DOHH2 (cell line): ENCODE measurements at regions not wholly inside any gene's neighbourhood (a gene's known extent, or its start where the extent isn't known, plus 50 kb on each side); places are given as distances from the start of the nearest gene placed in this dataset.

Experiments used
- H3F3A ChIP-seq: fragments of 200-600 bp; sonication (generic), shearing (Covaris generic); 2 replicates; pipeline ENCODE4 v1.6.0; 2016; ENCODE audit warnings: antibody characterized with exemption, mild to moderate bottlenecking; ENCODE audit not compliant: control insufficient read depth, insufficient read depth
- H3K27ac ChIP-seq: fragments of 200-600 bp; sonication (generic); 2 replicates; pipeline ENCODE4 v1.5.1; 2014; ENCODE audit warnings: low read depth, mild to moderate bottlenecking, low read length, moderate library complexity
- H3K27me3 ChIP-seq: fragments of 200-600 bp; sonication (generic); 2 replicates; pipeline ENCODE4 v1.6.1; 2014; ENCODE audit warnings: mild to moderate bottlenecking, low read length, mixed read lengths; ENCODE audit not compliant: control insufficient read depth
- H3K36me3 ChIP-seq: fragments of 200-600 bp; sonication (generic); 2 replicates; pipeline ENCODE4 v1.6.1; 2014; ENCODE audit warnings: mild to moderate bottlenecking, low read length, moderate library complexity, mixed read lengths; ENCODE audit not compliant: control insufficient read depth
- H3K4me1 ChIP-seq: fragments of 200-600 bp; sonication (generic); 2 replicates; pipeline ENCODE4 v1.6.1; 2014; ENCODE audit warnings: mild to moderate bottlenecking, low read length, mixed read lengths; ENCODE audit not compliant: control insufficient read depth
- H3K4me2 ChIP-seq: fragments of 200-600 bp; sonication (generic); 2 replicates; pipeline ENCODE4 v1.6.0; 2014; ENCODE audit warnings: mild to moderate bottlenecking, low read length, moderate library complexity
- H3K4me3 ChIP-seq: fragments of 200-600 bp; sonication (generic); 2 replicates; pipeline ENCODE4 v1.5.1; 2014; ENCODE audit warnings: mild to moderate bottlenecking, low read length, mixed read lengths
- H3K79me2 ChIP-seq: fragments of 200-600 bp; sonication (generic); 2 replicates; pipeline ENCODE4 v1.6.1; 2014; ENCODE audit warnings: mild to moderate bottlenecking, low read length, mixed read lengths; ENCODE audit not compliant: control insufficient read depth
- H3K9me2 ChIP-seq: fragments of 200-600 bp; sonication (generic); replicated peaks from 2 replicates; pipeline ENCODE4 v1.6.1; 2014; ENCODE audit warnings: mild to moderate bottlenecking, low read length, mixed read lengths; ENCODE audit not compliant: control insufficient read depth
- H3K9me3 ChIP-seq: fragments of 200-600 bp; sonication (generic); 2 replicates; pipeline ENCODE4 v1.6.1; 2014; ENCODE audit warnings: antibody characterized with exemption, low read length, mixed read lengths; ENCODE audit not compliant: control insufficient read depth, insufficient read depth
- H4K20me1 ChIP-seq: fragments of 200-600 bp; sonication (generic); 2 replicates; pipeline ENCODE4 v1.6.0; 2014; ENCODE audit warnings: low read depth, mild to moderate bottlenecking, antibody characterized with exemption, low read length, moderate library complexity; ENCODE audit not compliant: control insufficient read depth, insufficient read depth
- CTCF ChIP-seq: fragments of 200-600 bp; sonication (generic); IDR thresholded peaks from one replicate; pipeline ENCODE4 v1.5.1; 2014; ENCODE audit warnings: antibody characterized with exemption, mild to moderate bottlenecking, low read depth, low read length; ENCODE audit not compliant: poor library complexity, severe bottlenecking
- EZH2phosphoT487 ChIP-seq: fragments of 200-600 bp; sonication (generic); IDR thresholded peaks from 2 replicates; pipeline ENCODE4 v1.6.1; 2017; ENCODE audit warnings: borderline replicate concordance, mild to moderate bottlenecking, antibody characterized with exemption, low read length, moderate library complexity, mixed read lengths

GRCh38 chr14:28952161-28952560, 185.6 kb downstream of the FOXG1 start:
- TF ChIP-seq EZH2phosphoT487 (no peak), CTCF (no peak)

GRCh38 chr14:28952666-28953065, 186.1 kb downstream of the FOXG1 start:
- no peak overlapping the region for H3K4me2 ChIP-seq
- no peaks in the 10 kb centered on the region for H3K4me1 ChIP-seq
- peaks cover 3% of the 10 kb centered on the region; the same call in 1 of the 2 replicates for H3K9me3 ChIP-seq
- no peaks in the 10 kb centered on the region for H3K79me2 ChIP-seq
- H4K20me1 ChIP-seq: no peaks in the 10 kb centered on the region
- no peaks in the 10 kb centered on the region for H3K27me3 ChIP-seq
- no peaks in the 10 kb centered on the region for H3K9me2 ChIP-seq
- H3K27ac ChIP-seq: no peak overlapping the region
- no peaks in the 10 kb centered on the region for H3K36me3 ChIP-seq
- H3K4me3 ChIP-seq: no peak overlapping the region
- no peaks in the 10 kb centered on the region for H3F3A ChIP-seq
- TF ChIP-seq EZH2phosphoT487 (no peak), CTCF (no peak)

More at GRCh38 chr14:28952161-28952560, 185.6 kb downstream of the FOXG1 start:
- Histone ChIP-seq H3K79me2 (no peaks in the 10 kb centered on the region), H3K27me3 (no peaks in the 10 kb centered on the region), H3K9me2 (no peaks in the 10 kb centered on the region), H3F3A (no peaks in the 10 kb centered on the region), H3K36me3 (no peaks in the 10 kb centered on the region), H3K27ac (no peak overlapping the region), H3K4me2 (no peak overlapping the region), H4K20me1 (no peaks in the 10 kb centered on the region), H3K4me3 (no peak overlapping the region), H3K4me1 (no peaks in the 10 kb centered on the region), H3K9me3 (peaks cover 3% of the 10 kb centered on the region; the same call in 1 of the 2 replicates)

- H3K4me3 ChIP-seq: no peak overlapping the region
- no peak overlapping the region for H3K27ac ChIP-seq
- no peaks in the 10 kb centered on the region for H3K9me2 ChIP-seq
- H3K4me1 ChIP-seq: no peaks in the 10 kb centered on the region
- H3K36me3 ChIP-seq: no peaks in the 10 kb centered on the region
- no peak overlapping the region for H3K4me2 ChIP-seq
- TF ChIP-seq CTCF: no peak
- TF ChIP-seq EZH2phosphoT487: no peak
- no peaks in the 10 kb centered on the region for H3F3A ChIP-seq
- no peaks in the 10 kb centered on the region for H4K20me1 ChIP-seq
- H3K27me3 ChIP-seq: no peaks in the 10 kb centered on the region
- no peaks in the 10 kb centered on the region for H3K79me2 ChIP-seq
- H3K9me3 ChIP-seq: peaks cover 3% of the 10 kb centered on the region; the same call in 1 of the 2 replicates
These were observed 187.4 kb downstream of the FOXG1 start for GRCh38 chr14:28953973-28954372.
